Ramos (cell line): ENCODE measurements at regions not wholly inside any gene's neighbourhood (a gene's known extent, or its start where the extent isn't known, plus 50 kb on each side); places are given as distances from the start of the nearest gene placed in this dataset.
"Not testable (repeated sequence)": the region's sequence is repeated elsewhere in the genome, so short reads cannot be mapped to it uniquely, and the experiment has no call there.

Experiments
- in situ Hi-C: fragments of 300-500 bp; cut with MboI; formaldehyde crosslinking; loops from one replicate; pipeline ENCODE4 v1.14.3; 2022; ENCODE audit warnings: low sequenced_read_pairs; ENCODE audit not compliant: unreplicated experiment

DNA sequence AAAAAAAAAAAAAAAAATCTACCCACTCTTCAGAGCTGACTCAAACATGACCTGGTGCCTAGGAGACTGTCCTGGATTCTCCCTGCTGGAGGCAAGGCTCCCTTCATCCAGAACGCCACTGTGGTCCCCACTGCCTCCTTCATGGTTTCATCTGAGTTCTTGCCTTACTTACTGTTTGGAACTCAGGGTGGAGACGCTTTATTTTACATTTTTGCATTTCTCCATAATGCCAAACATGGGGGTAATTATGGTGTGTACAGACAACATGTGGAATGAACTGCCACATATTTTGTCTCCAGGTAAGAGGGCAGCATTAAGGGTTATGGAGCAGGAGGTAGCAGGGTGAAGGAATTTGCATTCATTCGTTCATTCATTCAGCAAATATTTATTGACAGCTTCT is 58.1 kb upstream of the KCNK12 start:
- in situ Hi-C loops, result no loop called here

DNA sequence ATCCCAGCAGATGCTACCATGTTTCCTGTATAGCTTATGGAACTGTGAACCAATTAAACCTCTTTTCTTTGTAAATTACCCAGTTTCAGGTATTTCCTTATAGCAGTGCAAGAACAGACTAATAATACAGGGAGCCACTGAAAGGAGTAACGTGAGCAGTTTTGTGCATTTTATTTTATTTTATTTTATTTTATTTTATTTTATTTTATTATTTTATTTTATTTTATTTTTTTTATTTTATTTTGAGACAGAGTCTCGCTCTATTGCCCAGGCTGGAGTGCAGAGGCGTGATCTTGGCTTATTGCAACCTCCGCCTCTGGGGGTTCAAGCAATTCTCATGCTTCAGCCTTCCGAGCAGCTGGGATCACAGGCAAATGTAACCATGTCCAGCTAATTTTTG is 55.9 kb upstream of the KCNK12 start:
- in situ Hi-C loops, result no loop called here

DNA sequence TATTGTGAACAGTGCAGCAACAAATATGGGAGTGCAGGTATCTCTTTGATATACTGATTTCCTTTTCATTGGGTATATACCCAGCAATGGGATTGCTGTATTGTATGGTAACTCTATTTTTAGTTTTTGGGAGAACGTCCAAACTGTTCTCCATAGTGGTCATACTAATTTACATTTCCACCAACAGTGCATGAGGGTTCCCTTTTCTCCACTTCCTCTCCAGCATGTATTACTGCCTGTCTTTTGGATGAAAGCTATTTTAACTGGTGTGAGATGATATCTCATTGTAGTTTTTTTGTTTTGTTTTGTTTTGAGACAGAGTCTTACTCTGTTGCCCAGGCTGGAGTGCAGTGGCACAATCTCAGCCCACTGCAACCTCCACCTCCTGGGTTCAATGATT is 52.4 kb upstream of the KCNK12 start:
- in situ Hi-C loops, result not testable (repeated sequence)

DNA sequence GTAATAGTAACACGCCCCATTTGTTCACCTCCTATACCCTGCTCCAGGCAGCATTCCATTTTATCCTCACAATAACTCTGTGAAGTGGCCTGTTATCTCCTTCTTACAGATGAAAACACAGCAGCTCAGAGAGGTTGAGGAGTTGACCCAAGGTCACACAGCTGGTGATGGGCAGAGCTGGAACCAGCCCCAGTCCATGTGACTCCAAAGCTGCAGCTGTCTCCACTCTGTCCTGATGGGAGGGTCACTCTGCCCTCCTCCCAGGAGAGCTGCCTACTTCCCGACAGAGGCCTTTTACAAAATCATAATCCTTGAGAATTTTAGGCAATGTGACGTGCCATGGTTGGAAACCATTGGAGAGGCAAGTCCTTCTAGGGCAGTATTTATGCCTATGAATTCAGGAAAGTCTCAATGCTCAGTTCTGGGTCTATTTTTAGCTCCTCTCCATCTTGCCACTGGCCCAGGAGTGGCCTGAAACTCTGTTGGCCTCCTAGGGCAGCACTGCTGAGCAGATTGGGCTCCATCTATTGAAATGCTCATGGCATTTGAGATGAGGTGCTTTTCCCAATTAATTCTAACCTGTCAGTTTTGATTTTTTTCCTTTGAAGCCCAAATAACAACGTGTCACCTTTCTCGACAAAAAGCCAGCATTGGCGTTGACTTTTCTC is 50.1 kb upstream of the KCNK12 start:
- in situ Hi-C loops, result no loop called here
